NCI-H774 (cell line): ENCODE measurements at regions not wholly inside any gene's neighbourhood (a gene's known extent, or its start where the extent isn't known, plus 50 kb on each side); places are given as distances from the start of the nearest gene placed in this dataset.

Experiments
- DNase-seq: peaks from one replicate; lab custom pipeline; 2025; lab: John Stamatoyannopoulos, UW

- DNase-seq = no peak
Observed at GRCh38 chr16:86664522-86665318, 86.4 kb downstream of the FOXL1 start.

DNA sequence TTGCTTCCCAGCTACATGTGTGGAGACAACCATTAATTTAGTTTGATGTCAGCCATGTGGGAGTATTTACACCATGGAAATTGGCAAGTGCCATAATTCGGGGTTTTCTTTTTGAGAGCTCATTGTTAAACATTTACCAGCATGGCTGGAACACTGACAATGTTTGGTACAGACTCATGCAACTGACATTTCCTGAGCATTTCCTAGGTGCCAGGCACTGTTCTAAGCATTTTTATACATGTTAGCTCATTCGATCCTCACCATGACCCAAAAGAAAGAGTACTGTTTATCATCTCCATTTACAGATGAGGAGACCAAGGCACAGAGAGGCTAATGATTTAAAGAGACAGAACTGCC is 86.9 kb downstream of the FOXL1 start:
- DNase-seq = no peak

DNA sequence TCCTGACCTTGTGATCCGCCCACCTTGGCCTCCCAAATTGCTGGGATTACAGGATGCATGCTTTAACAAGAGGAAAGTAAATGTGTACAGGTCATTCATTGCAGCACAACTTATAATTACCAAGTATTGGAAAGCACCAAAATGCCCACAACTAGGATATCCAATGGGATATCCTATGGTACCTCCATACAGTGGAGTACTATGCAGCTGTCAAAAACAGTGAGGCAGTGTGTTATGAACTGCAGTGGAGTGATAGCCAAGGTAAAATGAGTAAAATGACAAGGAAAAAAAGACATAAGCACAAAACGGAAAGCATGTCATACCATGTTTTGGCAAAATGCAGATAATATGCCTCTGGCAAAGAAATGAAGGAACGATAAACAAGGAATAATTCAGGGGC is 87.6 kb downstream of the FOXL1 start:
- no peak for DNase-seq

GRCh38 chr16:86667035-86667434 is 88.7 kb downstream of the FOXL1 start:
- no peak for DNase-seq

GRCh38 chr16:86668136-86668910 is 90.0 kb downstream of the FOXL1 start:
- no peak for DNase-seq

GRCh38 chr16:86669285-86669805 is 91.0 kb downstream of the FOXL1 start:
- DNase-seq = no peak

- no peak for DNase-seq
Observed at GRCh38 chr16:86669937-86670749, 91.8 kb downstream of the FOXL1 start.

DNA sequence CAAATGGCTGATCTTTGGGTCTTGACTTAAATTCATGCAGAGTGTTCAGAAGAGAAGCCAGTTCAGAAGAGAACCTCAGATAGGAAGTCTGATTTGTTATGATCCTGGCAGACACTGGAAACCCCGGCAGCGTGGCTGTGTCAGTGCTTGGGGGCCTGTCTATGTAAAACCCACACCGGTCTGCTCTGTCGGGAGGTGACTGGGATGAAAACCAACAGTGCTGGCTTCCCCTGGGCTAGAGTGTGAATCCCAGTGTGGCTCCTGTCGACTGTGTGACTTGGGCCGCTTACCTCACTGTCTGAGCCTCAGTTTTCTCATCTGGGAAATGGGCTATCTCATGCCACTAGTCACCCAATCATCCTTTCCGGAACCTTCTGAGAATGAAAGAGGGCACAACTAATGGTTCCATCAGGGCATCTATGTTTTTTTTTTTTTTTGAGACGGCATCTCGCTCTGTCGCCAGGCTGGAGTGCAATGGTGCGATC is 92.4 kb downstream of the FOXL1 start:
- DNase-seq = no peak

DNA sequence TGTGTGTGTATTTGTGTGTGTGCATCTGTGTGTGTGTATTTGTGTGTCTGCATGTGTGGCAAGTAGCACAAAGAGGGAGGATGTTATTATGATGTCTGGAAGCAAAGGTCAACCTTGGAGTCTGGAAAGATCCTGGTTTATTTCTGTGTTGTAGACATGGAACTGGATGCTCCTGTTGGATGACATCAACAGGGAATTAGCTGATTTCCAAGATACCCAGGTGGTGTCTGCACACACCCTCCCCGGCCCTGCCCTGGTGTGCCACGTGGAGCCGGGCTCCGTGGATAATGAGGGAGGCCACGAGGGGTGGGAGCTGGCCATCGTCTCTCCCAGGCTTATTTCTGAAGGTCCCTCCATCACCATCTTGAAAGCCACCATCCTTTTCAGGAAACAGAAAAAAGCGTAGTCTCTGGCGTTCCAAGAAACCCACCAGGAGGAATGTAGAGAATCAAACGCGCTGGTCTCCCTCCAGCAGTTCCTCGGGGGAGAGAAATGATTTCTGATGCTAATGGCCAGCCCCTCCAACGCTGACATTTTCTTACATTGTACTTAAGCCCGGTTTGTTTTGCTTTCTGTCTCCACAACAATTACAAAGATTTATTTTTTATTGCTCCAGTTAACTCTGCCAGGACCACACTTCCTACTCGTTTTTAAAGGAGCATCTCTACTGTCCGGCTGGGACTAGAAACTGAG is 93.3 kb downstream of the FOXL1 start:
- DNase-seq = no peak

- no peak for DNase-seq
Observed at GRCh38 chr16:86672179-86672863, 94.0 kb downstream of the FOXL1 start.

- DNase-seq = no peak
Observed at GRCh38 chr16:86673090-86673955, 95.0 kb downstream of the FOXL1 start.

GRCh38 chr16:86673956-86674453 is 95.7 kb downstream of the FOXL1 start:
- no peak for DNase-seq

GRCh38 chr16:86676254-86676670 is 97.9 kb downstream of the FOXL1 start:
- DNase-seq = no peak

DNA sequence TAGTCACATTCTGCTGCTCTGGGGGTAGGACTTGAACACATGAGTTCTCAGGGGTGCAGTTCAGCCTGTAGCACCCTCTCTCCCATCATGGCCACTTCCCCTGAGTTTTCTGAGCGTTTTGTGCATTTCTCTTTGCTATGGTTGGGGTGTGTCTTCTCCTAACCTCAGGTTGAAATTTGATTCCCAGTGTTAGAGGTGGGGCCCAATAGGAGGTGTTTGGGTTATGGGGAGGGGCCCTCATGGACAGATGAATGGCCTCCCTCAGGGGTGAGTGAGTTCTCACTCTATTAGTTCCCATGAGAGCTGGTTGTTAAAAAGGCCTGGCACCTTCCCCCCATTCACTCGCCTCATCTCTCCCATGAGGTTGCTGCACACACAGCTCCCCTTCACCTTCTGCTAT is 101.1 kb downstream of the FOXL1 start:
- DNase-seq = no peak

- no peak for DNase-seq
Observed at GRCh38 chr16:86680162-86680561, 101.8 kb downstream of the FOXL1 start.

DNA sequence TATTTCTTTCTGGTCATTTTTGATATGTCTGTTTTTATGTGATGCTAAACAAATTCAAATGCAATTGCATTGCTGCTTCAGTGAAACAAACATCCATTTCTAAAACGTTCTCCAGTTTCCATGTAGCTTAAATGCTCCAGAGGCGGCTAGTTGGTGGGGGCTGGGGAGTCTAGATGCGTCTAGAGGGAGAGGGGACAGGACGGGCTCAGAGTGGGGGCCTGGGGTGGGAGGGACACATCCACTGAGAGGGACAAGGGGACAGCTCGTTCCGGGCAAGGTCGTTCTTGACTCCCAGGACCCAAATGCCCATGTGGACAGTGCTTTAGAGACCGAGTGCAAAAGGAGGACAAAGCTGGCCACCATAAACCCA is 102.3 kb downstream of the FOXL1 start:
- DNase-seq = no peak

- no peak for DNase-seq
Observed at GRCh38 chr16:86681031-86681756, 102.8 kb downstream of the FOXL1 start.

DNA sequence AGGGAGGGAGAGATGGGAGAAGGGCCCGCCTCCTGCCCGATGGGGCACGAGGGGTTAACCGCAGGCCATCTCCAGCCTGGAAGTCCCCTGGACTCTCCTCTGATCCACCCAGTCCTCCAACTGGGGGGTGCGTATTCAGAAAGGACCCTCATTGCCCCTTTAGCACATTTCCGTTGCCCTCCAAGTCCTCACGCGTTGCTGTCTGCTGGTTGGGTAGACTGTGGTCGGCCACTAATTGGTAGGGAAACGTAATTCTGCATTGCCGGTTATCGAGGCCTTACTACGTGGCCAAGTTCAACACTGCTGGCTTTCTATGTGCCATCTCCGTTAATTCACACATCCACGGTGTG is 103.4 kb downstream of the FOXL1 start:
- no peak for DNase-seq

DNA sequence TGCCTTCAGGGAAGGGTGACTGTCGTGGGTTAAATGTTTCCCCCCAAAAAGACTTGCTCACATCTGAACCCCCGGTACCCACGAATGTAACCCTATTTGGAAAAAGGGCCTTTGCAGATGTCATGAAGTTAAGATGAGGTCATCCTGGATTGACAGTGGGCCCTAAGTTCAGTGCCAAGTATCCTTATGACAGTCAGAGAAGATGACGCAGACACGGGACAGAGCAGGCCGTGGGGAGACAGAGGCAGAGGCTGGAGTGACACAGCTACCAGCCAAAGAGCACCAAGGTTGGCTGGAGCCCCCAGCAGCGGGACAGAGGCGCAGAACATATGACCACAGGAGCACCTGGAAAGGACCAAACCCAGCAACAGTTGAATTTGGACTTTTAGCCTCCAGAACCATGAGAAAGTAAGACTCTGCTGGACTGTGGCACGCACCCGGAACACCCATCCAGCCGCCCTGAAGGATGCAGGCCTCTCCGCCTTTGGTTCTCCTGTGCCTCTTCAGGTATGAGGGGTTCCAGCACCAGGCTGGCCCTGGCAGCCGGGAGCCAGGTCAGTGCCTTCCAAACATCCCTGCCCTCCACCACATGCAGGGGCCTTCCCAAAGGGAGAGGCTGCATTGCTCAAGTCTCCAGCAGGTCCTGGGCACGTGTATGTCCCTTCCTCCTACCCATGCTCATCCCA is 104.0 kb downstream of the FOXL1 start:
- no peak for DNase-seq
